Stimulated activated naive CD8-positive, alpha-beta T cell treated with anti-CD3 and anti-CD28 coated beads, Interleukin-15, amount 100 ng/mL, for 72 hours (primary cell): ENCODE measurements at regions not wholly inside any gene's neighbourhood (a gene's known extent, or its start where the extent isn't known, plus 50 kb on each side); places are given as distances from the start of the nearest gene placed in this dataset.

Experiments
- ATAC-seq: fragments of 150-1000 bp; cut with Tn5 transposase; 2 replicates; pipeline ENCODE4 v1.10.0; 2021; ENCODE audit warnings: mild to moderate bottlenecking, moderate library complexity
- DNase-seq, 2 donors: peaks; one replicate each; pipeline ENCODE4 v3.0.0; 2021 to 2022
- H3K27ac Mint-ChIP-seq, 2 donors: one replicate each; pipeline ENCODE4 v1.8.0; 2022; ENCODE audit warnings: mild to moderate bottlenecking in 2 of 2, mixed read lengths in 2 of 2, moderate library complexity in 2 of 2
- H3K27me3 Mint-ChIP-seq: one replicate; pipeline ENCODE4 v1.8.0; 2022; ENCODE audit warnings: mixed read lengths
- H3K4me1 Mint-ChIP-seq: one replicate; pipeline ENCODE4 v1.8.0; 2022; ENCODE audit warnings: mild to moderate bottlenecking, mixed read lengths
- H3K4me3 Mint-ChIP-seq, 2 donors: one replicate each; pipeline ENCODE4 v1.8.0; 2022; ENCODE audit warnings: mild to moderate bottlenecking in 2 of 2, mixed read lengths in 2 of 2, moderate library complexity in 1 of 2
- H3K9me3 Mint-ChIP-seq, 2 donors: one replicate each; pipeline ENCODE4 v1.8.0; 2022; ENCODE audit warnings: mixed read lengths in 2 of 2

DNA sequence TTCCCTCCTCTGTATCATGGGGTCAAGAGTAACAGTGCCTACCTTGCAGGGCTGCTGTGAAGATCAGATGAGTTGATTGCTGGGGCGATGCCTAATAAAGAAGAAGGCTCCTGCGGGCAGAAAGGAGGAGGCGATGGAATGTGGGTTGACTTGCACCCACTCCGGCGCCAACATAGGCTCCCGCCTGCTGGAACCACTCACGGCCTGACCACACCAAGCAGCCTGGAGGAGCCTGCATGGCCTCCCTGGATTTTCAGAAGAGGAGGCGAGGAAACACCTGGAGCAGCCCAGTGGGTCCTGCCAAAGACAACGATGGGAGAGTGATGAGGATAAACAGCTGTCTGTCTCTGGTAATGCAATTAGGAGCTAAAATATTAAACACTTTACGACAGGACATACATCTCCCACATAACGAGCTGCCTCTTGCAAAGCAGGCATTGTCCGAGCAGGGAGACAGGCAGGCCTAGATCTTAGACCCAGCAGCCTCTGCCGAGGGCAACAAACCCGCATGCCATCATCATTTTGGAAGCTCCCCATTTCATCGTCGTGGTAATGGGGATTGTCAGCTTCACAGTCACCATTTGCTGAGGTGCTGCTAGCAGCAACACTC lies 302.9 kb upstream of the ZMIZ1 start:
- H3K4me3 Mint-ChIP-seq: no peak overlapping the region

DNA sequence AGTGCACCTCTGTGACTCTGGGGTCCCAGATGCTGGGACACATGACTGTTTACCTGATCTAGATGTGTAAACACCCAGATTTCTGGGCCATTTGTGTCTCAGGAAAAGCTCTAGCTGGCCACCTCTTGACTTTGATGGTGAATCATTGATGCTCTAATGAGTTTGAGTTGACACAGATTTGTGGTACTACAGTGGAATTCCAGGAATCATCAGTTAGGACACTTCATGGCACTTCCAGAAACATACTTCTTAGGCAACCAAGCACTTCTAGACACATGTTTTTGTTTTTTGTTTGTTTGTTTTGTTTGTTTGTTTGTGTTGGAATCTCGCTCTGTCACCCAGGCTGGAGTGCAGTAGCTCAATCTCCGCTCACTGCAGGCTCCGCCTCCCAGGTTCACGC lies 302.2 kb upstream of the ZMIZ1 start:
- Mint-ChIP-seq H3K27ac (no peak overlapping the region), H3K4me1 (peaks cover 26% of the 10 kb centered on the region), H3K4me3 (no peak overlapping the region), H3K9me3 (no peaks in the 10 kb centered on the region), H3K27me3 (no peaks in the 10 kb centered on the region)
- no peak for DNase-seq
- no peak for ATAC-seq

More for the DNA sequence above, 302.9 kb upstream of the ZMIZ1 start:
- peaks cover 26% of the 10 kb centered on the region for H3K4me1 Mint-ChIP-seq
- H3K27ac Mint-ChIP-seq: no peak overlapping the region
- H3K27me3 Mint-ChIP-seq: no peaks in the 10 kb centered on the region
- DNase-seq (no peak), ATAC-seq (no peak)
- no peaks in the 10 kb centered on the region for H3K9me3 Mint-ChIP-seq

DNA sequence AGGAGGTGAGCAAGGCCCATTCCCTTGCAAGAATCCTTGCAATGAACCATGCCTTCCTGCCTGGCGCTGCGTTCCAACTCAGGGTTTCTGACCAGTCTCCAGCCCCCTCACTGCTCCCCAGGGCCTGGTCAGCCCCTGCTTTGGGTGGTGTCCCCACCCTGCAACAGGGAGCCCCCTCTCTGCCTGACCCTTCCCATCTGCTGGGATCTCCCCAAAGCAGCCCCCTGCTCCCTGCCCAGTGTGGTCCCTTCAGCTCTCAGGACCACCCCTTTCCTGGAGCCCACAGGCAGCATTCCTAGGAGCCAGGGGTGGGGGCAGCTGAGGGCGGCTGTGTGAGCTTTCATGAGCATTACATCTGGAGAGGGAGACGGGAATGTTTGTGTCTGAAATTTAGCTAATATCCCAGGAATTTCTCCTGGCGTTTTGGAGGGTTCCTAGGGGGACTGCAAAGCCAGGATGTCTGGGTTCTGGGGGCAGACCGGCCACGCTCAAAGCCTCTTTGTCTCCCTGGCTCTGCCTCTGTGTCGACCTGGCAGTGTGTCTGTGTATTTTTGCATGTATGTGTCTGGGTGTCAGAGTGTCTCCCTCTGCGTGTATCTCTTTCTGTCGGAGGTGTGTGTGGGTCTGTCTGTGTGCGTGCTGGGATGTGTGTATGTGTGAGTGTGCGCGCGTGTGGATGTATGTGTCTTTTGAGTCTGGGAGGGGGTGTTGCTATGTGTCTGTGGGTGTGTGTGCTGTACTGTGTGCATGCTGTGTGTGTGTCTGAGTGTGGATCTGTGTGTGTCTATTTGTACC lies 300.5 kb upstream of the ZMIZ1 start:
- Mint-ChIP-seq H3K27ac (peak overlapping the region in 1 of 2 donors; percentile 6), H3K27me3 (no peaks in the 10 kb centered on the region), H3K9me3 (no peaks in the 10 kb centered on the region), H3K4me3 (no peak overlapping the region), H3K4me1 (peaks cover 21% of the 10 kb centered on the region)
- ATAC-seq (no peak), DNase-seq (no peak)

DNA sequence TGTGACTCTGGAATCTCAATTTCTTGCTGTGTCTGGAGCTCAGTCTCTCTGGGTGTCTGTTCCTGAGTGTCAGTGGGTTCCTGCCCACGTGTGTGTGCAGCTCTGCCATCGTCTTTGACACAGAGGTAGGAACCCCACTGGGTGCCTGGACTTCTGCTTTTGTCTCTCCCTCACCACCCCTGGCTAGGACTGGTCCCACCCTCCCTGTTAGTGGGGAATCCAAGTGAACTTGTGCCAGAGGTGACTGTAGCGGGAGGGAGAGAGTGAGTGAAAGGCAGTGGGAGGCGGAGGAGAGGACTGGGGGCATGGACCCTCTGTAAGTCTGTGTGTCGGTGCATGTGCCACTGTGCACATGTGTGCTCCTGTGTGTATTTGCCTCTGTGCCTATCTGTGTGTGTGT lies 299.9 kb upstream of the ZMIZ1 start:
- DNase-seq (no peak), ATAC-seq (peak; percentile 10)
- H3K4me1 Mint-ChIP-seq: peaks cover 15% of the 10 kb centered on the region
- H3K27me3 Mint-ChIP-seq: no peaks in the 10 kb centered on the region
- H3K9me3 Mint-ChIP-seq: no peaks in the 10 kb centered on the region
- H3K27ac Mint-ChIP-seq: no peak overlapping the region
- H3K4me3 Mint-ChIP-seq: no peak overlapping the region

DNA sequence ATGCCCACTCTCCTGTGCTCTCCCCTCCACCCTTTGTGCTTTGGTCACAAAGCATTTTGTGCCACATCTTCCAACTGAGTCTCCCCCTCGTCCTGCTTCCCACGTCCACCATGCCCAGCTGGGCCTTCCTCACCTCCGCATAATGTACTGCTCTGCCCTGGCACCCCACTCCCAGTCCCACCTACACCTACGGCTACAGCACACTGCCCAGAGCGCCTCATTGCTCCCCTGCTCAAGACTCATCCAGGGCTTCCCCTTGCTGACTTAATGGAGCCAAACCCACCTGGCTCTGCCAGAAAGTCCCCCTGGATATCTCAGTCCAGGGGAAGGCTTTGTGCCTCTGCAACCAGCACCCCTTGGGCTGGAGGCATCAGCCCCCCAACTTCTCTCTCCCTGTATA lies 299.2 kb upstream of the ZMIZ1 start:
- Mint-ChIP-seq H3K4me3 (no peak overlapping the region), H3K27ac (peak overlapping the region in 1 of 2 donors; percentile 17), H3K4me1 (peaks cover 8% of the 10 kb centered on the region), H3K9me3 (no peaks in the 10 kb centered on the region), H3K27me3 (no peaks in the 10 kb centered on the region)
- ATAC-seq: no peak
- no peak for DNase-seq

DNA sequence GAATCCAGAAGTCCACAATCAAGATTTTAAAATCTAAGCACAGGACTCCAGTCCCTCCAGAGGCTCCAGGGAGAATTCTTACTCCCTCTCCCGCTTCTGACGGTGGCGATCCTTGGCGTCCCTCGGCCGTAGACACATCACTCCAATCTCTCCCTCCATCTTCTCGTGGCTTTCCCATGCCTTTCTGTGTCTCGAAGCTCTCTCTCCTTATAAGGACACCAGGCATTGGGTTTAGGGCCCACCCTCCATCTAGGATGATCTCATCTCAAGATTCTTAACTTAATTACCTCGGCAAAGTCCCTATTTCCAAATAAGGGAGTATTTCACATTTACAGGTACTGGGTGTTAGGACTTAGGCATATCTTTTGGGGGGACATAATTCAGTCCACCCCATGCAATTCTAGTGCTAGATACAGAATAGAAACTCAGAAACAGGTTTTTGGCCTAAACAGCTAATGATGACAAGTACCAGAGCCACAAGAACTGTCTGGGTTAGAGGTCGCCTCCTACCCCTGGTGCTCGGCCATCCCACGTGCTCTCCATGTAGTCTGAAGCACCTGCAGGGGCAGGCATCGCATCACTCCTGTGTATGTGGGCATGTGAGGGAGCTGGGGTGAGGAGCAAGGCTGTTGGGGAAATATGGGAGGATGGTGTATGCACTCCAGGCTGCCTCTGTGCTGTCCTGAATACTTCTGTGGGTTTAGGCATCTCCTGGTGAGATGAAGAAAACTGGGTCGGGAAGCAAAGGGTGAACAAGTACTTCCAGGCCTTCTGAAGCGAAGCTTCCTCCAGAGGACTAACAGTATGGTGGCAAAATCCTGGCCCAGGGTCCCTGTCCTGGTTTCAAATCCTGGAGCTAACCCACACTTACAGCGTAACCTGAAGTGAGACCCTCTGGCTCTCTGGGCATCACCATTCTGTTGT lies 298.3 kb upstream of the ZMIZ1 start:
- H3K4me3 Mint-ChIP-seq: no peak overlapping the region
- DNase-seq (no peak), ATAC-seq (no peak)
- no peaks in the 10 kb centered on the region for H3K27me3 Mint-ChIP-seq
- no peaks in the 10 kb centered on the region for H3K9me3 Mint-ChIP-seq
- H3K4me1 Mint-ChIP-seq: no peaks in the 10 kb centered on the region
- H3K27ac Mint-ChIP-seq: peak overlapping the region in 1 of 2 donors; percentile 3

DNA sequence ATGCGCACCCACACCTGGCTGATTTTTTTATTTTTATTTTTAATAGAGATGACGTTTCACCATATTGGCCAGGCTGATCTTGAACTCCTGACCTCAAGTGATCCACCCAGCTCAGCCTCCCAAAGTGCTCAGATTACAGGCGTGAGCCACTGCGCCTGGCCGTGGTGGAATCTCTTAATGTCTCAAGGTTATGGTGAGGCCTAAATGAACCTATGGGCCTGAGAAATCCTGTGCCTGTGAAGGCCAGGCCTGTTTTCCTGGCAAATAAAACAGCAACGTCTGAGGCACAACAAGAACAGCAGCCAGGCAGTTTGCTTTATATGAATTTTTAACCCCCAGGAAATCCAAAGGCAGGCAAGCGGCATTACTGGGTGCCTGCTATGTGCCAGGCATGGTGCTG lies 297.5 kb upstream of the ZMIZ1 start:
- Mint-ChIP-seq H3K27ac (no peak overlapping the region), H3K4me3 (no peak overlapping the region), H3K4me1 (no peaks in the 10 kb centered on the region), H3K27me3 (no peaks in the 10 kb centered on the region), H3K9me3 (no peaks in the 10 kb centered on the region)
- DNase-seq: no peak
- no peak for ATAC-seq

DNA sequence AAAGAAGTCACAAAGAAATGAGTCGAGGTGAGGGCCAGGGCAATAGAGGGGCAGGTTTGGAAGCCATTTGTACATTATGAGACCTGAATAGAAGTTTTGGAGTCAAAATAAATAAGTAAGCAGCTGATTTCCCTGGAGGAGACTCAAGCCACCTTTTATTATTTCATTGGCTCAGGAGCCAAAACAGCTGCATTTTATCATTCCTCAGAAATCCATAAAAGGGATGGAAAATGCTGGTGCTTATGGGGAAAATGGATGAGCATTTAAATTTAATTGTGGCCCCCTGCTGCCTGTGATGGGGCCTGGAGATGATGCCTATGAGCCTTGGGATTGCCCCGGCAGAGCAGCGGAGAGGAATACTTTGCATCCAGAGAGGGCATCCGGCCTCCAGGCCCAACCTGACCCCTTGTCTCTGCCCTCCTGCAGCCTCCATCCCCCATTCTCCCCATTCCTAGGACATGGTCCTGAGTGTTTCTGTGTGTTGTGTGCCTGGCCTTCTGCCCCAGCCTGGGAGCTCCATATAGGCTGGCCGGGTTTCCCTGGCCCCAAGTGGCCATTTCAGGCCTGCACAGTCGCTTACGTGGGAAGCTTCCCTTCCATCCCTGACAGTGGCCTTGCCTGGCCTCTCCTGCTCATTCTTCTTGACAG lies 296.8 kb upstream of the ZMIZ1 start:
- DNase-seq (no peak), ATAC-seq (no peak)
- H3K27ac Mint-ChIP-seq: no peak overlapping the region
- no peaks in the 10 kb centered on the region for H3K4me1 Mint-ChIP-seq
- H3K27me3 Mint-ChIP-seq: no peaks in the 10 kb centered on the region
- no peak overlapping the region for H3K4me3 Mint-ChIP-seq
- H3K9me3 Mint-ChIP-seq: no peaks in the 10 kb centered on the region

DNA sequence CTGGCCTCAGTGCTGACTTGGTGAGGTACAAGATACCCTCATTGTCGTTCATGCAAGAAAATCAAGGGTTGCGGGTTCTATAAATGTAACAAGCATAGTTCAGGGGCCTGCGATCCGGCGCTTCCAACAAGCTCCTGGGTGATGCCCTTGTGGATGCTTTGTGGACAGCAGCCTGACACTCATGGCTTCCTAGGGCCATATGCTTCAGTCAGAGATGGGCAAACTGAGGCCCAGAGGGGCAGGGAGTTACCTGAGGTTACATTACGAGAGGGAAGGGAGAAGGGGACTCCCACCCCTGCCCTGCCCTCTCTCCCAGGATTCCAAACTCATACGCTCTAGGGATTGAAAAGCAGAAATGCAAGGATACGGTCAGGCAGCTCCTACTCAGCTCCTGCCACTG lies 296.3 kb upstream of the ZMIZ1 start:
- Mint-ChIP-seq H3K4me1 (no peaks in the 10 kb centered on the region), H3K27ac (no peak overlapping the region), H3K9me3 (no peaks in the 10 kb centered on the region), H3K4me3 (no peak overlapping the region), H3K27me3 (no peaks in the 10 kb centered on the region)
- no peak for ATAC-seq
- no peak for DNase-seq

DNA sequence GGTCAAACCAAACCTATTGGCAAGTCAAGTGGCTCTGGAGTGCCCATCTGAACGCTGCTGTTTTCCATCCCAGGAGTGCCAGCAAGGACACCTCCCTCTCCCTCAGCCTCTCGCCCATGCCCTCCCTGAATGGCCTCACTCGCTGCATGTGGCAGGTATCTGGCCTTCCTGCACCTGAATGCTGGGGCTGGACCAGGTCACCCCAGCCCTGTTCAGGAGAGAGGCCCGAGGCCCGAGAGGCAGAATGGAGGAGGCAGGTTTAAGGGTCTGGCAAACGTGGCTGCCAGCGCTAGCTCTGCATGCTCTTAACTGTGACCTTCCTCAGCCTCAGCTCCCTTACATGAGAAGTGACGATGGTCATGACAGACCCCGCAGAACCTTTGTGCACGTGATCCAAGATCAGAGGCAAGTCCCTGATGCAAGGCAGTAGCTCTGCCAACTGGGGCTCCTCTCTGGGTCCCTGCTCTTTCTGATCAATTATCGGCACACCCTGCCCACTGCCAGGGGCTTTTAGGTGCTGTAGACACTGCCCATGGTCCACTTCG lies 295.7 kb upstream of the ZMIZ1 start:
- ATAC-seq (no peak), DNase-seq (no peak)
- no peaks in the 10 kb centered on the region for H3K27me3 Mint-ChIP-seq
- no peak overlapping the region for H3K27ac Mint-ChIP-seq
- no peaks in the 10 kb centered on the region for H3K9me3 Mint-ChIP-seq
- no peak overlapping the region for H3K4me3 Mint-ChIP-seq
- no peaks in the 10 kb centered on the region for H3K4me1 Mint-ChIP-seq

DNA sequence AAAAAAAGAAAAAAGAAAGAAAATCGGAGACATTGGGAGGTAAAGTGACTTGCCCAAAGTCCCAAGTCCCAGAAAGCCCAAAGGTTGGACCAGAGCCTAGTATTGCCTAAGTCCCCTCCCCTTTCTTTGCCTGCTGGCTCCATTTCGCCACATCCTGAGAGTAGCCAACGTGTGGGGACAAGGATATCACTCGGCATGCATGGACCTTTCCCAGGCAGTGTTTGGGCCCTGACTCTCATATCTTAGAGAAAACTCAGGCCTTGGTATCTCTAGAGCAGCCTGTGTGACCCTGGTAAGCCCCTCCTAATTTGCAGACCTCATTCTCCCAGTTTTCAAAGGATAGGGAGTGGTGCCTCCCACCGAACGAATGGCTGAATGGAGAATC lies 294.2 kb upstream of the ZMIZ1 start:
- ATAC-seq: no peak
- no peak overlapping the region for H3K27ac Mint-ChIP-seq
- no peaks in the 10 kb centered on the region for H3K9me3 Mint-ChIP-seq
- no peak overlapping the region for H3K4me3 Mint-ChIP-seq
- no peaks in the 10 kb centered on the region for H3K4me1 Mint-ChIP-seq
- no peak for DNase-seq
- H3K27me3 Mint-ChIP-seq: no peaks in the 10 kb centered on the region

DNA sequence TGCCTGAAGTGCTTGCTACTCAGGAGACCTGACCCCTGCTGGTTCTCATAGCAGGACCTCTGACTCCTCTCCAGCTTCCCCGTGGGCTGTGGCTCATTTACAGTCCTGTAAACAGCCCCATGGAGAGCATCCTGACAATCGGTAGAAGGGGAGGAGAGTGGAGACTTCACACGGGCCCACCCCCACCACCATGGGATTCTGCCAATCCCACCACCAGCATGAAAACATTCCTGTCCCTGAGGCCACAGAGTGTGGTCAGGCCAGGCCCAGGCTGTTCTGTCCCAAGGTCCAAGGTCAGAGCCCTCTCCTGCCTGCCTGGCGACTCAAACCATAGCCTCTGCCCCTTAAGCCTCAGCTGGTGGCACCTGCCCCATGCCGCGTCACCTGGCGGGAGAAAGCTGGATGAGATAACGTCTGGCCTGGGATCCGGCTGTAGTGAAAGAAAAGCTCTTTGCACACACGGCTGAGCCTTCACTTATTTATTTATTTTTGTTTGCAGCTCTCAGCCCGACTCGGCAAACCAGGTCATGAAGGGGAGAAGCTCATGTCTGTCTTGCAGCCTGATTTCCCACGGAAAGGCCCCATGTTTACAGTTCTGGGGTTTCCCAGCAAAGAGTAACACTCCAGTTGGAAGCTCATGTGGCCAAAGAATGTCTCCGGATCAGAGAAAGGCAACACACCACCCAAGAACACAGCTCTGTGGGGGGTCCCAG lies 293.6 kb upstream of the ZMIZ1 start:
- DNase-seq (no peak), ATAC-seq (no peak)
- no peaks in the 10 kb centered on the region for H3K9me3 Mint-ChIP-seq
- H3K4me1 Mint-ChIP-seq: no peaks in the 10 kb centered on the region
- no peak overlapping the region for H3K4me3 Mint-ChIP-seq
- H3K27me3 Mint-ChIP-seq: no peaks in the 10 kb centered on the region
- peak overlapping the region in 1 of 2 donors; percentile 13 for H3K27ac Mint-ChIP-seq

DNA sequence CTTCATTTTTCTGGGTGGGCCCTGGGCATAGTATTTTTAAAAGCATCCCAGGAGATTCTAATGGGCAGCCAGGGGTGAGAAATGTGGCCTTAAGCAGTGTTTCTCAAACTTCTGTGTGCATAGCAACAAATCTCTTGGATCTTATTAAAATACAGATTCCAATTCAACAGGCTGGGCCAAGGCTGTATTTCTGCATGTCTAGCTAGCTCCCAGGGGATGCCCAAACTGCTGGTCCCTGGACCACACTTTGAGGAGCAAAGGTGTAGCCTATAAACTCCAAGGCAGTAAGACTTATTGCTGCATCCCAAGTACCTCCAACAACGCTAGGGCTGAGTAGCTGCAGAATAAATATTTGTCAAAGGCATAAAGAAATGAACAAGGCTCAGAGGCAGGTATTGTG lies 292.9 kb upstream of the ZMIZ1 start:
- Mint-ChIP-seq H3K9me3 (no peaks in the 10 kb centered on the region), H3K27ac (no peak overlapping the region)
- ATAC-seq: no peak

DNA sequence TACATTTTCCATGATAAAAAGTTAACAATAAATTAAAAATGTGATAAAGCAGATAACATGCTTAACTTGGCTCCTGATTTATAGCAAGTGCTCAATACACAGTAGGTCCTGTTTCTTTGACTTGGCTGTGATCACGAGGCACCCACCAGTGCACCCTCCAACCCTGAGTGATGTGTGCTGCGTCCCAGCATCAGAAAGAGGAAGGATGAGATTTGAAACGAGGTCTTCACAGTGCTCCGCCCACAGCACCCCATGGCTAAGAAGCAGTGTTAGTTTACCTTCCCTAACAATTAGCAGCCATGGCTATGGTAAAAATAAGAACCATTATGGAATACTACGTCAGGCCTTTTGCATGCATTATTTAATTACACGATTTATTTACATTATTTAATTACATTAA lies 292.0 kb upstream of the ZMIZ1 start:
- Mint-ChIP-seq H3K27me3 (no peaks in the 10 kb centered on the region), H3K27ac (no peak overlapping the region), H3K4me1 (no peaks in the 10 kb centered on the region), H3K4me3 (no peak overlapping the region), H3K9me3 (no peaks in the 10 kb centered on the region)
- no peak for ATAC-seq
- DNase-seq: no peak

More for the DNA sequence above, 292.9 kb upstream of the ZMIZ1 start:
- DNase-seq: no peak
- Mint-ChIP-seq H3K4me3 (no peak overlapping the region), H3K27me3 (no peaks in the 10 kb centered on the region), H3K4me1 (no peaks in the 10 kb centered on the region)

DNA sequence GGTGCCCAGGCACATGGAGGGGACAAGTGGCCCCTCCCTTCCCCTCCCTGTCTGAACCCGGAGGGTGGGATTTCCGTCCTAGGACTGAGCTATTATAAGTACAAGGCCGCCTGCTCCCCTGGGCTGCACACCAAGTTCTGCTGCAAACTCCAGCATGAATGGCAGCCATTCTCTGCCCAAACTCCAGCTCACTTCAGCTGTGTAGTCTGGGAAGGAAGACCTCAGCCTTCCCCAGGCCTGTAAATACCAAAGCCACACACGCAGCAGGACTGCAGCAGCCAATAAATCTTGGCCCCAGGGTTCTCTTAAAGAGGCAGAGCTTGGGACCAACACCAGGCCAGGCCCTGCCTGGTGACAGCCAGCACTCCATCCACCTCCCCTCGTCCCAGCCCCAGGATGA lies 291.3 kb upstream of the ZMIZ1 start:
- DNase-seq: no peak
- ATAC-seq: peak; percentile 7
- Mint-ChIP-seq H3K27me3 (no peaks in the 10 kb centered on the region), H3K4me1 (no peaks in the 10 kb centered on the region), H3K9me3 (no peaks in the 10 kb centered on the region), H3K27ac (no peak overlapping the region), H3K4me3 (no peak overlapping the region)
